Thoracic aorta (tissue), 2 donors: ENCODE measurements at regions not wholly inside any gene's neighbourhood (a gene's known extent, or its start where the extent isn't known, plus 50 kb on each side); places are given as distances from the start of the nearest gene placed in this dataset.

Experiments used
- ATAC-seq: fragments of 150-250 bp; one replicate; pipeline ENCODE4 v1.8.0; 2017; ENCODE audit warnings: low read depth; ENCODE audit not compliant: insufficient number of reproducible peaks, low FRiP score
- DNase-seq: peaks from one replicate; pipeline ENCODE4 v3.0.0-alpha.2; 2020; ENCODE audit warnings: low spot score
- H3K27ac ChIP-seq, 2 donors: fragments of 200-600 bp; sonication (generic); 1 replicate in 1 of 2; 2 replicates in 1 of 2; pipeline ENCODE4 v1.5.1; 2016; ENCODE audit warnings: mild to moderate bottlenecking in 2 of 2, moderate library complexity in 2 of 2
- H3K27me3 ChIP-seq: fragments of 200-600 bp; sonication (generic); replicated peaks from 2 replicates; pipeline ENCODE4 v1.6.0; 2016; ENCODE audit warnings: mild to moderate bottlenecking; ENCODE audit not compliant: insufficient read depth
- H3K36me3 ChIP-seq: fragments of 200-600 bp; sonication (generic); one replicate; pipeline ENCODE4 v1.5.1; 2016
- H3K4me1 ChIP-seq, 2 donors: fragments of 200-600 bp; sonication (generic); 1 replicate in 1 of 2; 2 replicates in 1 of 2; pipeline versions ENCODE4 v1.5.1 to v1.6.0; 2016; ENCODE audit warnings: low read depth in 2 of 2, mild to moderate bottlenecking in 1 of 2; ENCODE audit not compliant: control insufficient read depth in 1 of 2
- H3K4me3 ChIP-seq: fragments of 200-600 bp; sonication (generic); 2 replicates; pipeline ENCODE4 v1.5.1; 2016; ENCODE audit warnings: mild to moderate bottlenecking
- H3K9me3 ChIP-seq: fragments of 200-600 bp; sonication (generic); 2 replicates; pipeline ENCODE4 v1.5.1; 2016
- TF ChIP-seq, protein P1 (sequence below): fragments of 200-600 bp; sonication (generic); IDR thresholded peaks from one replicate; pipeline ENCODE4 v1.5.1; 2019; ENCODE audit warnings: antibody characterized with exemption

DNA sequence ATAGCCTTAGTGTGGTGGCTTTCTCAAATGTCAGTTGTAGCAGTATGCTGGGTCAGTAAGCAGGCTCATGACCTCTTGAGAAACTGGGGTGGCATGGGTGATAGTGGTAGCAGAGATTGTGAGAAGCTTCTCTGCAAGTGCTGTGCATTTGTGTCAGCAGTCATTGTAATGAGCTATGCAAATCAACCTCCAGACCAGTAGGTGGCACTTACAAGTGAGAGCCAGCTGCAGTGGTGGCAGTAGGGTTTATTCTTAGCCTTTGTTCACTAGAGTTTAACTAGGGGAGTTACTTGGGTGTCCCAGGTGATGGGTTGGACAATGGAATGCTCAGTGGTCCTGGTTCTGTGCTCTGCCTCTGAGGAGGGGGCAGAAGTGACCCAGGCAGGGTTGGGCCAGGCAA lies 818.7 kb downstream of the PCDH7 start:
- no peaks in the 10 kb centered on the region for H3K9me3 ChIP-seq
- no peaks in the 10 kb centered on the region for H3K36me3 ChIP-seq
- DNase-seq (no peak), ATAC-seq (no peak)
- TF ChIP-seq, protein P1, sequence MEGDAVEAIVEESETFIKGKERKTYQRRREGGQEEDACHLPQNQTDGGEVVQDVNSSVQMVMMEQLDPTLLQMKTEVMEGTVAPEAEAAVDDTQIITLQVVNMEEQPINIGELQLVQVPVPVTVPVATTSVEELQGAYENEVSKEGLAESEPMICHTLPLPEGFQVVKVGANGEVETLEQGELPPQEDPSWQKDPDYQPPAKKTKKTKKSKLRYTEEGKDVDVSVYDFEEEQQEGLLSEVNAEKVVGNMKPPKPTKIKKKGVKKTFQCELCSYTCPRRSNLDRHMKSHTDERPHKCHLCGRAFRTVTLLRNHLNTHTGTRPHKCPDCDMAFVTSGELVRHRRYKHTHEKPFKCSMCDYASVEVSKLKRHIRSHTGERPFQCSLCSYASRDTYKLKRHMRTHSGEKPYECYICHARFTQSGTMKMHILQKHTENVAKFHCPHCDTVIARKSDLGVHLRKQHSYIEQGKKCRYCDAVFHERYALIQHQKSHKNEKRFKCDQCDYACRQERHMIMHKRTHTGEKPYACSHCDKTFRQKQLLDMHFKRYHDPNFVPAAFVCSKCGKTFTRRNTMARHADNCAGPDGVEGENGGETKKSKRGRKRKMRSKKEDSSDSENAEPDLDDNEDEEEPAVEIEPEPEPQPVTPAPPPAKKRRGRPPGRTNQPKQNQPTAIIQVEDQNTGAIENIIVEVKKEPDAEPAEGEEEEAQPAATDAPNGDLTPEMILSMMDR: no peak
- H3K27me3 ChIP-seq: no peaks in the 10 kb centered on the region
- H3K27ac ChIP-seq: no peak overlapping the region
- H3K4me1 ChIP-seq: no peaks in the 10 kb centered on the region
- H3K4me3 ChIP-seq: no peak overlapping the region

DNA sequence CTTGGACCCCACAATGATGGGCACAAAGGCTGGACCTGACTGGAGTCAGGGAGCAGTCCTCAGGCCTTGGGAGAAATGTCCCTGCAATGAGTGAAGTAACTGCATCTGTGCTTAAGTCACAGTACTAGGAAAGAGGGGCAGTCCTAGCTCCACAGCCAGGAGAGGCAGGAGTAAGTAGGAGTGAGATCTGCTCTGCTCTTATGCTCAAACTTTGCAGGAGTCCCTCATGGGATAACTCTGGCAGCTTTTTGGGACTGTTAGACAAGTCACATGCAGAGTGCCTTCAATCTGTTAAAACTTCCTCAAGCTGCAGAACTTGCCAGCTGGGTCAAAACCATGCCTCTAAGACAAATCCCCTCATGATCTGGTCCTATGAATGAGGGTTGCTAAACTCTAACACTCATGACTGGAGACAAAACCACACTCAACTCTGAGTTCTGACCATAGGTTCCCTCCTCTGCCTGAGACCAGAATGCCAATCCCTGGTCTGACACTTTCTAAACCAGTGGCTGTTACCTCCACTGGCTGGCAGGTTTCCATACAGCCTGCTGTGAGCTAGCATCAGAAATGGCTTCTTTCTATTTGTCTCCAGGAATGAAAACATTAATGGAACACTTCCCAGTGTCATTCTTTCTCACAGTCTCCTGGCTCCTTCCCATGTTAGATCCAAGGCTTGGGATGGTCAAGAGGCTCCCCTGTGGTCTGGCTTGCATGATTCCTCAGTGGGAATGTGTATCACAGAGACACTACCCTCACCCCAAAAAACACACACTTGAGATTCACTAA lies 819.3 kb downstream of the PCDH7 start:
- no peak for DNase-seq
- H3K27me3 ChIP-seq: no peaks in the 10 kb centered on the region
- TF ChIP-seq, protein P1: no peak

DNA sequence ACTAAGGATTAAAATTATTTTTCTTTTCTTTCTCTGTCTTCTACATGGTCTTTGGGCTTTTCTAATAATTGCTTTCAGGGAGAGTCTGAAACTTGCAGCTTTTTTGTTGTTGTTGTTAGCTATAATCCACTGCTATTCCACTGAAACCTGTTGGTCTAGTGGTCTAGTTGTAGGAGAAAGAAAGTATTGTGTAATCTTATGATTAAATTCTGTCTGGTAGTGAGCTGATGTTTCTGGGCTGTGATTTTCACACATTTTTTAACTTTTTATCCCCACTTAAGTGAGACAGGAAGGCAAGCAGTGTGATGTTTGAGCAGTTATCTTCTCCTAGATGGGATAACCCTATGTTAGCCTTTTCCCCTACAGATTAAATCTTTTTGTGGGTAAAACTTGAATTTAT lies 825.2 kb downstream of the PCDH7 start:
- Histone ChIP-seq H3K36me3 (no peaks in the 10 kb centered on the region), H3K9me3 (no peaks in the 10 kb centered on the region), H3K4me3 (no peak overlapping the region), H3K27ac (no peak overlapping the region), H3K4me1 (no peaks in the 10 kb centered on the region), H3K27me3 (no peaks in the 10 kb centered on the region)
- ATAC-seq (no peak), DNase-seq (no peak)
- TF ChIP-seq, protein P1: no peak

More for the DNA sequence above, 819.3 kb downstream of the PCDH7 start:
- no peaks in the 10 kb centered on the region for H3K36me3 ChIP-seq
- H3K27ac ChIP-seq: no peak overlapping the region
- no peak overlapping the region for H3K4me3 ChIP-seq
- ATAC-seq: no peak
- H3K4me1 ChIP-seq: no peaks in the 10 kb centered on the region
- H3K9me3 ChIP-seq: no peaks in the 10 kb centered on the region

DNA sequence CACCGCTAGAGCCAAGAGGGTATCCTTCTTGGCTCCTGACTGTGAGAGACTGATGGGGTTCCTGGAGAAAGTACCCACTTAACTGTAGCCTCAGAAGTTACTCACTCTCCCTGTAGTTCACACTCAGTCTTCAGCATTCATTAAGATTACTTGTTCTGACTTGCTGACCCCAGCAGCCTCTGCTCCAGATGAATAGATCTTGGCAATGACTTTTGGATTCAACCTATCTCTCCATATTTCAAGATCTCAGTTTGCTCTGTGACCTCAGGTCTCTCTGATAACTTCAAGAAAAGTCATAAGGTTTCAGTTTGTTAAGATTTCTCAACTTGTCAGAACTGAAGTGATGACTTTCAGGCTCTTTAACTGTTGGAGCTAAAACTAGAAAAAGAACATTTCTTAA lies 825.6 kb downstream of the PCDH7 start:
- Histone ChIP-seq H3K36me3 (no peaks in the 10 kb centered on the region), H3K9me3 (no peaks in the 10 kb centered on the region), H3K27me3 (no peaks in the 10 kb centered on the region), H3K27ac (no peak overlapping the region), H3K4me3 (no peak overlapping the region), H3K4me1 (no peaks in the 10 kb centered on the region)
- TF ChIP-seq, protein P1: no peak
- DNase-seq (no peak), ATAC-seq (no peak)

DNA sequence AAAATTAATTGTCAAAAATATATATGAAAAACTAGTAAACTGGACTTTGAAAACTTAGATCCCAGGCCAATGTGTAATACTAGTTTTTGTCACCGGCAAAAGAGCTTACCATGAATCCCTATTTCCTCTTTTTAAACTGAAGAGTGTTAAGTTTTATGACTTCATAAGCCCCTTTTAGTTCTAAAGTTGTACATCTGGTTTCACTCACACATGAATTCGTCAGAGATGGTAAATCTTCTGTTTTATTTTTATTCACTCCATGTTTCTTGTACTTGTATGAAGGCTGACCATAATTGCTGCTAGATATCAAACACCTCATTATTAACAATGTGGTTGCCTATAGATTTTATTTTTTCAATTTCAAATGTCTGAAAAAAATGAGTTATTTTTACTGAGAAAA lies 827.9 kb downstream of the PCDH7 start:
- H3K9me3 ChIP-seq: no peaks in the 10 kb centered on the region
- no peaks in the 10 kb centered on the region for H3K36me3 ChIP-seq
- H3K27me3 ChIP-seq: no peaks in the 10 kb centered on the region
- H3K4me3 ChIP-seq: no peak overlapping the region
- TF ChIP-seq, protein P1: no peak
- H3K27ac ChIP-seq: no peak overlapping the region
- DNase-seq (no peak), ATAC-seq (no peak)
- no peaks in the 10 kb centered on the region for H3K4me1 ChIP-seq
